Endodermal cell (in vitro differentiated cells): ENCODE measurements at regions not wholly inside any gene's neighbourhood (a gene's known extent, or its start where the extent isn't known, plus 50 kb on each side); places are given as distances from the start of the nearest gene placed in this dataset.

Experiments
- DNase-seq: peaks from one replicate; pipeline ENCODE4 v3.0.0-alpha.2; 2017
- H3K27ac ChIP-seq: 2 replicates; pipeline ENCODE4 v1.5.1; 2013; ENCODE audit warnings: mild to moderate bottlenecking, low read depth, low read length, moderate library complexity
- H3K27me3 ChIP-seq: 2 replicates; pipeline ENCODE4 v1.6.1; 2013; ENCODE audit warnings: mild to moderate bottlenecking, low read length, moderate library complexity; ENCODE audit not compliant: insufficient read depth, control insufficient read depth, poor library complexity, severe bottlenecking
- H3K36me3 ChIP-seq: 2 replicates; pipeline ENCODE4 v1.7.0; 2013; ENCODE audit warnings: mild to moderate bottlenecking, low read length, moderate library complexity; ENCODE audit not compliant: control insufficient read depth, insufficient read depth
- H3K4me1 ChIP-seq: one replicate; pipeline ENCODE4 v1.7.0; 2013; ENCODE audit warnings: low read length; ENCODE audit not compliant: control insufficient read depth, insufficient read depth
- H3K4me3 ChIP-seq: 2 replicates; pipeline ENCODE4 v1.5.1; 2013; ENCODE audit warnings: mild to moderate bottlenecking, low read length, moderate library complexity
- H3K9ac ChIP-seq: 2 replicates; pipeline ENCODE4 v1.6.1; 2013; ENCODE audit warnings: mild to moderate bottlenecking, low read length, moderate library complexity; ENCODE audit not compliant: poor library complexity, severe bottlenecking; ENCODE audit errors: extremely low read depth
- H3K9me3 ChIP-seq: 2 replicates; pipeline ENCODE4 v1.6.1; 2013; ENCODE audit warnings: mild to moderate bottlenecking, low read length, moderate library complexity; ENCODE audit not compliant: control insufficient read depth
- H3K27ac Mint-ChIP-seq: 2 replicates; pipeline ENCODE4 v1.8.0; 2020; ENCODE audit warnings: mixed read lengths
- H3K27me3 Mint-ChIP-seq: 2 replicates; pipeline ENCODE4 v1.8.0; 2021; ENCODE audit warnings: mild to moderate bottlenecking, mixed read lengths; ENCODE audit not compliant: insufficient read depth
- H3K36me3 Mint-ChIP-seq: 2 replicates; pipeline ENCODE4 v1.8.0; 2020; ENCODE audit warnings: low read depth, mixed read lengths
- H3K4me1 Mint-ChIP-seq: 2 replicates; pipeline ENCODE4 v1.8.0; 2020; ENCODE audit warnings: mixed read lengths
- H3K4me3 Mint-ChIP-seq: 2 replicates; pipeline ENCODE4 v1.8.0; 2020; ENCODE audit warnings: mild to moderate bottlenecking, moderate library complexity, mixed read lengths
- H3K9me3 Mint-ChIP-seq: 2 replicates; pipeline ENCODE4 v1.8.0; 2020; ENCODE audit warnings: mild to moderate bottlenecking, mixed read lengths
- WGBS, 2 experiments: methylation state at CpG; one replicate each; pipeline versions ENCODE4 v1.1.5 to v1.1.7; 2013; ENCODE audit warnings: missing lambda C conversion rate in 2 of 2, mixed read lengths in 1 of 2; ENCODE audit not compliant: insufficient coverage in 1 of 2, insufficient read length in 1 of 2; 5-methylcytosine and 5-hydroxymethylcytosine counted together
- TF ChIP-seq, protein P1 (sequence below): fragments of 200-600 bp; sonication (generic); conservative IDR thresholded peaks from 2 replicates; pipeline ENCODE4 v1.5.0; 2021; ENCODE audit warnings: antibody characterized with exemption, mild to moderate bottlenecking

DNA sequence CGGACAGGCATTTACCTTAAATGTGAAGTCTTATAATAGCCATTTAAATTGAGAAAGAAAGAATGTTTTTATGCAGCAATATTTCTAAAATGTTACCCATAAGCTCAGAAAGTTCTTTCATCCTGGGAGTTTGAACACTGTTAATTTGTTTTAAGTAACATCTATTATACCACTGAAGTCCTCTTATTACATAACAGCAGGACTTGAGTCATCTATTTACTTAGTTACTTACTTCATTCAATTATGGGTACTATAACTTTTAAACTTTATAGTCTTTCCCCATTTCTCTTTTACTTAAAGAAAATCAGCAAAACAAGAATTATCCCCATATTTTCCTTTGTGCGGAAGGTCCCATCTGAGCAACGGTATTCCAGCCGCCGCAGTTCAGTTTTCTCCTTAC, 473.1 kb downstream of the ETNK1 start:
- Histone ChIP-seq H3K9ac (no peak overlapping the region), H3K9me3 (no peaks in the 10 kb centered on the region), H3K4me3 (no peak overlapping the region), H3K36me3 (peaks cover 86% of the 10 kb centered on the region), H3K4me1 (no peaks in the 10 kb centered on the region), H3K27me3 (no peaks in the 10 kb centered on the region), H3K27ac (no peak overlapping the region)
- no peak for DNase-seq
- TF ChIP-seq, protein P1, sequence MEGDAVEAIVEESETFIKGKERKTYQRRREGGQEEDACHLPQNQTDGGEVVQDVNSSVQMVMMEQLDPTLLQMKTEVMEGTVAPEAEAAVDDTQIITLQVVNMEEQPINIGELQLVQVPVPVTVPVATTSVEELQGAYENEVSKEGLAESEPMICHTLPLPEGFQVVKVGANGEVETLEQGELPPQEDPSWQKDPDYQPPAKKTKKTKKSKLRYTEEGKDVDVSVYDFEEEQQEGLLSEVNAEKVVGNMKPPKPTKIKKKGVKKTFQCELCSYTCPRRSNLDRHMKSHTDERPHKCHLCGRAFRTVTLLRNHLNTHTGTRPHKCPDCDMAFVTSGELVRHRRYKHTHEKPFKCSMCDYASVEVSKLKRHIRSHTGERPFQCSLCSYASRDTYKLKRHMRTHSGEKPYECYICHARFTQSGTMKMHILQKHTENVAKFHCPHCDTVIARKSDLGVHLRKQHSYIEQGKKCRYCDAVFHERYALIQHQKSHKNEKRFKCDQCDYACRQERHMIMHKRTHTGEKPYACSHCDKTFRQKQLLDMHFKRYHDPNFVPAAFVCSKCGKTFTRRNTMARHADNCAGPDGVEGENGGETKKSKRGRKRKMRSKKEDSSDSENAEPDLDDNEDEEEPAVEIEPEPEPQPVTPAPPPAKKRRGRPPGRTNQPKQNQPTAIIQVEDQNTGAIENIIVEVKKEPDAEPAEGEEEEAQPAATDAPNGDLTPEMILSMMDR = no peak
- H3K4me3 Mint-ChIP-seq = no peak overlapping the region
- 97% methylated on average over 5 of the region's 5 CpGs; no CpG with 5 or more reads in 1 of the 2 experiments for WGBS, 2 experiments
- no peaks in the 10 kb centered on the region for H3K27me3 Mint-ChIP-seq
- H3K4me1 Mint-ChIP-seq = peaks cover 22% of the 10 kb centered on the region
- no peaks in the 10 kb centered on the region for H3K9me3 Mint-ChIP-seq
- H3K36me3 Mint-ChIP-seq = peaks cover 53% of the 10 kb centered on the region
- no peak overlapping the region for H3K27ac Mint-ChIP-seq

DNA sequence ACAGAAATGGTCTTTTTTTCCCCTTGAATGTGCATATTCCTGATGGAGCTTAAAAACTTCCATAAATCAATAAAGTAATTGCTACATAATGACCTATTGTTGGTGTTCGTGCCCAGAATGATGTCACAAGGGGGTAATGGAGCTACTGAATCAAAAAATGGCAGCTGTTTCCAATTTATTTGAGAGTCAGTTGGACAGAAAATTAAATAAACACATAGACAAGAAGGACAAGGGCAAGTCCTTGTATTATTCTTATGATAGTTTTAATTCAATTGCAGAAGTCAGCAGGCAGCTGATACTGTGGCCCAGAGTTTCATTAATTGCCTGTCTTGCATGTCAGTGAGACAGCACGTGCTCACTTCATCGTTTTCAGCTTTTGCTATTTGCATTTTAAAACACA, 473.5 kb downstream of the ETNK1 start:
- WGBS, 2 experiments = 63 to 80% methylated on average over 1 to 3 of the region's 3 CpGs
- Mint-ChIP-seq H3K9me3 (no peaks in the 10 kb centered on the region), H3K4me3 (no peak overlapping the region), H3K4me1 (peaks cover 22% of the 10 kb centered on the region), H3K27ac (no peak overlapping the region), H3K27me3 (no peaks in the 10 kb centered on the region), H3K36me3 (peaks cover 51% of the 10 kb centered on the region)
- Histone ChIP-seq H3K9ac (no peak overlapping the region), H3K27ac (no peak overlapping the region), H3K9me3 (no peaks in the 10 kb centered on the region), H3K4me3 (no peak overlapping the region), H3K4me1 (no peaks in the 10 kb centered on the region), H3K36me3 (peaks cover 86% of the 10 kb centered on the region), H3K27me3 (no peaks in the 10 kb centered on the region)
- DNase-seq = no peak
- TF ChIP-seq, protein P1 = no peak

DNA sequence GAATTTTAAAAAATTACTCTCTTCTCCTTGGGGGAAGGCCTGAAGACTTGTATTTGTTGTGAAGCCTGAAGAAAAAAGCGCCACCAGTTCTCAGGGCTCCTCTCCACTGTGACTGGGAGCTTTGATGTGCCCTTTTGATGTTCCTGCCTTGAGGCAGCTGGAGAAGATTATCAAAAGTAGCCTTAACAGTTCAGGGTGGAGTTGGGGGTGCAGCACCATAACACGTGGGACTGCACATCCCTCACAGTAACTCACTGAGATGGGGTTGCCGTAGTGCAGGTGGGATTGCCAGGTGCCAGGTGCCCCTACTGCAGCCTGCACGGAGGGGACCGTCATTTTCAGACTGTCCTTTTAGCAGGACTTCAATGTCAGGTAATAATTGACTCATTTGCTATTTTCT, 474.1 kb downstream of the ETNK1 start:
- Histone ChIP-seq H3K4me3 (no peak overlapping the region), H3K27me3 (no peaks in the 10 kb centered on the region), H3K27ac (no peak overlapping the region), H3K36me3 (peaks cover 81% of the 10 kb centered on the region), H3K9me3 (no peaks in the 10 kb centered on the region), H3K4me1 (no peaks in the 10 kb centered on the region), H3K9ac (no peak overlapping the region)
- Mint-ChIP-seq H3K4me3 (no peak overlapping the region), H3K36me3 (peaks cover 47% of the 10 kb centered on the region), H3K27ac (no peak overlapping the region), H3K4me1 (peaks cover 22% of the 10 kb centered on the region), H3K27me3 (no peaks in the 10 kb centered on the region), H3K9me3 (no peaks in the 10 kb centered on the region)
- TF ChIP-seq, protein P1 = no peak
- DNase-seq = peak; percentile 55
- WGBS, 2 experiments = 54 to 71% methylated on average over 3 to 5 of the region's 5 CpGs
